Mucosa of rectum (tissue), 2 donors: ENCODE measurements at regions not wholly inside any gene's neighbourhood (a gene's known extent, or its start where the extent isn't known, plus 50 kb on each side); places are given as distances from the start of the nearest gene placed in this dataset.

Experiments
- H3K27ac ChIP-seq, 2 donors: one replicate each; pipeline ENCODE4 v1.7.0; 2013; ENCODE audit warnings: inconsistent platforms in 2 of 2, low read depth in 2 of 2, low read length in 2 of 2
- H3K27me3 ChIP-seq, 2 donors: one replicate each; pipeline ENCODE4 v1.7.0; 2013; ENCODE audit warnings: low read length in 2 of 2; ENCODE audit not compliant: control insufficient read depth in 2 of 2, insufficient read depth in 2 of 2
- H3K36me3 ChIP-seq, 2 donors: one replicate each; pipeline ENCODE4 v1.7.0; 2013; ENCODE audit warnings: low read length in 2 of 2; ENCODE audit not compliant: control insufficient read depth in 2 of 2, insufficient read depth in 2 of 2
- H3K4me1 ChIP-seq, 2 donors: one replicate each; pipeline ENCODE4 v1.7.0; 2013; ENCODE audit warnings: low read length in 2 of 2, mild to moderate bottlenecking in 1 of 2; ENCODE audit not compliant: control insufficient read depth in 2 of 2, insufficient read depth in 2 of 2
- H3K4me3 ChIP-seq, 2 donors: one replicate each; pipeline ENCODE4 v1.7.0; 2013; ENCODE audit warnings: low read length in 2 of 2
- H3K9ac ChIP-seq, 2 donors: one replicate each; pipeline ENCODE4 v1.7.0; 2013; ENCODE audit warnings: low read length in 2 of 2, low read depth in 1 of 2, mild to moderate bottlenecking in 1 of 2
- H3K9me3 ChIP-seq, 2 donors: one replicate each; pipeline ENCODE4 v1.7.0; 2013; ENCODE audit warnings: low read length in 2 of 2; ENCODE audit not compliant: control insufficient read depth in 2 of 2
- donor health status: healthy.
- donor health status: Normal muscosa, but diverticular disease.

- no peaks in the 10 kb centered on the region for H3K27me3 ChIP-seq
- no peak overlapping the region for H3K27ac ChIP-seq
- H3K9me3 ChIP-seq = no peaks in the 10 kb centered on the region
- no peak overlapping the region for H3K4me3 ChIP-seq
- no peaks in the 10 kb centered on the region for H3K36me3 ChIP-seq
- H3K4me1 ChIP-seq = peaks cover 9 to 10% of the 10 kb centered on the region in 2 donors
- H3K9ac ChIP-seq = no peak overlapping the region
Measured at GRCh38 chr12:12015073-12015685, 55.6 kb upstream of the BCL2L14 start.

GRCh38 chr12:12016284-12017100 lies 54.2 kb upstream of the BCL2L14 start:
- H3K9ac ChIP-seq = no peak overlapping the region

GRCh38 chr12:12017135-12017581 lies 53.6 kb upstream of the BCL2L14 start:
- no peak overlapping the region for H3K27ac ChIP-seq
- H3K4me3 ChIP-seq = no peak overlapping the region
- H3K9ac ChIP-seq = no peak overlapping the region

More at GRCh38 chr12:12016284-12017100, 54.2 kb upstream of the BCL2L14 start:
- H3K27ac ChIP-seq = no peak overlapping the region
- no peaks in the 10 kb centered on the region for H3K36me3 ChIP-seq
- H3K27me3 ChIP-seq = no peaks in the 10 kb centered on the region
- no peak overlapping the region for H3K4me3 ChIP-seq
- H3K9me3 ChIP-seq = no peaks in the 10 kb centered on the region
- H3K4me1 ChIP-seq = peaks cover under 1 to 1% of the 10 kb centered on the region in 2 donors

GRCh38 chr12:12017798-12018197 lies 52.9 kb upstream of the BCL2L14 start:
- no peaks in the 10 kb centered on the region for H3K4me1 ChIP-seq
- no peak overlapping the region for H3K9ac ChIP-seq
- H3K36me3 ChIP-seq = no peaks in the 10 kb centered on the region
- H3K27me3 ChIP-seq = no peaks in the 10 kb centered on the region
- no peaks in the 10 kb centered on the region for H3K9me3 ChIP-seq
- no peak overlapping the region for H3K27ac ChIP-seq
- H3K4me3 ChIP-seq = no peak overlapping the region

More at GRCh38 chr12:12017135-12017581, 53.6 kb upstream of the BCL2L14 start:
- no peaks in the 10 kb centered on the region for H3K27me3 ChIP-seq
- no peaks in the 10 kb centered on the region for H3K9me3 ChIP-seq
- H3K4me1 ChIP-seq = no peaks in the 10 kb centered on the region
- no peaks in the 10 kb centered on the region for H3K36me3 ChIP-seq

GRCh38 chr12:12018454-12018853 lies 52.3 kb upstream of the BCL2L14 start:
- no peaks in the 10 kb centered on the region for H3K4me1 ChIP-seq
- H3K9me3 ChIP-seq = no peaks in the 10 kb centered on the region
- H3K27me3 ChIP-seq = no peaks in the 10 kb centered on the region
- H3K36me3 ChIP-seq = no peaks in the 10 kb centered on the region
- no peak overlapping the region for H3K4me3 ChIP-seq
- H3K9ac ChIP-seq = no peak overlapping the region
- no peak overlapping the region for H3K27ac ChIP-seq

GRCh38 chr12:12019881-12020280 lies 50.9 kb upstream of the BCL2L14 start:
- Histone ChIP-seq H3K4me1 (peaks cover 1 to 3% of the 10 kb centered on the region in 2 donors), H3K27ac (no peak overlapping the region), H3K9me3 (no peaks in the 10 kb centered on the region), H3K27me3 (no peaks in the 10 kb centered on the region), H3K9ac (no peak overlapping the region), H3K4me3 (no peak overlapping the region), H3K36me3 (no peaks in the 10 kb centered on the region)

GRCh38 chr12:12020762-12021161 lies 50.0 kb upstream of the BCL2L14 start:
- no peak overlapping the region for H3K9ac ChIP-seq
- no peaks in the 10 kb centered on the region for H3K9me3 ChIP-seq
- no peaks in the 10 kb centered on the region for H3K27me3 ChIP-seq
- H3K36me3 ChIP-seq = no peaks in the 10 kb centered on the region
- H3K4me1 ChIP-seq = peaks cover 10 to 11% of the 10 kb centered on the region in 2 donors
- no peak overlapping the region for H3K4me3 ChIP-seq
- no peak overlapping the region for H3K27ac ChIP-seq
